GM12878 (cell line): ENCODE measurements at regions not wholly inside any gene's neighbourhood (a gene's known extent, or its start where the extent isn't known, plus 50 kb on each side); places are given as distances from the start of the nearest gene placed in this dataset.

Source experiments
- ATAC-seq: fragments of 200-7000 bp; cut with Tn5 transposase; 3 replicates; pipeline ENCODE4 v1.9.1; 2020; ENCODE audit warnings: mild to moderate bottlenecking, moderate library complexity
- BruUV-seq: library from RNA; stranded (reverse); fragments of 400-500 nt; replicated peaks from 2 replicates; lab custom pipeline; 2021; lab: Mats Ljungman, UMichigan
- CTCF ChIA-PET: fragments of 300-600 bp; sonication (Branson Sonifier 250); formaldehyde crosslinking; extraction: SDS; loops from one replicate; lab custom pipeline; 2021; ENCODE audit warnings: inconsistent platforms; lab: Yijun Ruan, JAX
- POLR2A ChIA-PET: fragments of 350-600 bp; formaldehyde crosslinking; extraction: SDS; loops from one replicate; lab custom pipeline; 2021; ENCODE audit warnings: inconsistent platforms; lab: Charles Lee
- RAD21 ChIA-PET: fragments of 300-600 bp; sonication (Branson Sonifier 250); formaldehyde crosslinking; loops from one replicate; lab custom pipeline; 2023; ENCODE audit warnings: antibody characterized with exemption; ENCODE audit not compliant: unreplicated experiment; lab: Charles Lee
- SMC1A ChIA-PET: fragments of 300-600 bp; sonication (Branson Sonifier 250); formaldehyde crosslinking; loops from one replicate; lab custom pipeline; 2023; ENCODE audit not compliant: unreplicated experiment, uncharacterized antibody; lab: Charles Lee
- DNase-seq: peaks from one replicate; pipeline ENCODE4 v3.0.0-alpha.2; 2011; ENCODE audit warnings: low read depth, low spot score
- FAIRE-seq: peaks from 3 replicates; lab custom pipeline; 2011; peaks lifted over from hg19 to GRCh38; lab: Jason Lieb, UNC
- H2AFZ ChIP-seq: 2 replicates; pipeline ENCODE4 v1.6.0; 2011; ENCODE audit warnings: low read depth, low read length, control low read depth; ENCODE audit not compliant: control insufficient read depth
- H3K27ac ChIP-seq: 2 replicates; pipeline ENCODE4 v1.5.1; 2011; ENCODE audit warnings: control low read depth; ENCODE audit not compliant: control insufficient read depth, insufficient read depth
- H3K27me3 ChIP-seq, 2 experiments: replicated peaks in 1 of 2; 2 replicates each; pipeline versions ENCODE4 v1.6.0 to v1.6.1; 2011; ENCODE audit warnings: low read length in 1 of 2; ENCODE audit not compliant: control insufficient read depth in 2 of 2, insufficient read depth in 2 of 2
- H3K36me3 ChIP-seq, 2 experiments: 2 replicates each; pipeline ENCODE4 v1.5.1; 2011; ENCODE audit warnings: low read length in 1 of 2; ENCODE audit not compliant: control insufficient read depth in 2 of 2, insufficient read depth in 2 of 2
- H3K4me1 ChIP-seq: 2 replicates; pipeline ENCODE4 v1.6.1; 2011; ENCODE audit warnings: mild to moderate bottlenecking, low read length, moderate library complexity, mixed read lengths; ENCODE audit not compliant: control insufficient read depth, insufficient read depth
- H3K4me2 ChIP-seq: 2 replicates; pipeline ENCODE4 v1.6.0; 2011; ENCODE audit warnings: control low read depth; ENCODE audit not compliant: control insufficient read depth, insufficient read depth
- H3K4me3 ChIP-seq: fragments of 200-600 bp; sonication (generic); 2 replicates; pipeline ENCODE4 v1.5.1; 2016
- H3K79me2 ChIP-seq: 2 replicates; pipeline ENCODE4 v1.6.0; 2011; ENCODE audit warnings: low read length; ENCODE audit not compliant: control insufficient read depth, insufficient read depth
- H3K9ac ChIP-seq: 2 replicates; pipeline ENCODE4 v1.8.0; 2011; ENCODE audit warnings: low read length, control low read depth, mixed read lengths; ENCODE audit not compliant: control insufficient read depth, insufficient read depth
- H3K9me3 ChIP-seq: replicated peaks from 3 replicates; pipeline ENCODE4 v1.5.1; 2011; ENCODE audit warnings: mild to moderate bottlenecking, low read length; ENCODE audit not compliant: control insufficient read depth, insufficient read depth
- H4K20me1 ChIP-seq: 2 replicates; pipeline ENCODE4 v1.6.0; 2011; ENCODE audit not compliant: control insufficient read depth, insufficient read depth
- CHD4 ChIP-seq: fragments of 200-600 bp; sonication (generic); IDR thresholded peaks from 2 replicates; pipeline ENCODE4 v1.6.1; 2016; ENCODE audit warnings: mild to moderate bottlenecking
- KDM1A ChIP-seq: fragments of 200-600 bp; sonication (generic); IDR thresholded peaks from 2 replicates; pipeline ENCODE4 v1.6.1; 2016; ENCODE audit warnings: borderline replicate concordance
- NFYA ChIP-seq: IDR thresholded peaks from 2 replicates; pipeline ENCODE4 v1.6.1; 2011; ENCODE audit warnings: low read depth, mild to moderate bottlenecking, low read length, improper control_type of control experiment, borderline replicate concordance
- RAD51 ChIP-seq: fragments of 450-650 bp; IDR thresholded peaks from 2 replicates; pipeline ENCODE4 v1.6.1; 2016; ENCODE audit warnings: moderate library complexity, mild to moderate bottlenecking, inconsistent platforms
- RB1 ChIP-seq: fragments of 450-650 bp; formaldehyde crosslinking; IDR thresholded peaks from 2 replicates; pipeline ENCODE4 v1.6.1; 2017; ENCODE audit warnings: mild to moderate bottlenecking, borderline replicate concordance
- TBL1XR1 ChIP-seq: IDR thresholded peaks from 2 replicates; pipeline ENCODE4 v1.6.1; 2012; ENCODE audit warnings: low read depth, low read length, improper control_type of control experiment
- TCF12 ChIP-seq: IDR thresholded peaks from 2 replicates; pipeline ENCODE4 v1.6.1; 2011; ENCODE audit warnings: low read depth, mild to moderate bottlenecking, low read length
- WGBS: methylation state at CpG from one replicate; pipeline ENCODE4 v1.1.6; 2016; ENCODE audit warnings: low lambda C conversion rate; ENCODE audit not compliant: insufficient replicate concordance, insufficient coverage; ENCODE audit errors: missing lambda C conversion rate; 5-methylcytosine and 5-hydroxymethylcytosine counted together
- in situ Hi-C: fragments of 300-500 bp; cut with MboI; formaldehyde crosslinking; loops from 9 replicates; pipeline ENCODE4 v1.14.3; 2018; ENCODE audit warnings: mixed read lengths
- intact Hi-C: fragments of 100-400 bp; cut with micrococcal nuclease; formaldehyde crosslinking; loops from one replicate; pipeline ENCODE4 v1.14.2; 2022; ENCODE audit not compliant: unreplicated experiment
- TF ChIP-seq, protein P1 (sequence below): IDR thresholded peaks from 2 replicates; pipeline ENCODE4 v1.6.1; 2012; ENCODE audit warnings: improper control_type of control experiment, low read depth, low read length; ENCODE audit not compliant: insufficient replicate concordance
- TF ChIP-seq, protein P2 (sequence below): fragments of 450-650 bp; IDR thresholded peaks from 2 replicates; pipeline ENCODE4 v1.6.1; 2017; ENCODE audit warnings: borderline replicate concordance
- TF ChIP-seq, protein P3 (sequence below): fragments of 450-650 bp; IDR thresholded peaks from 2 replicates; pipeline ENCODE4 v1.6.1; 2014; ENCODE audit warnings: mild to moderate bottlenecking
- TF ChIP-seq, protein P4 (sequence below): fragments of 450-650 bp; IDR thresholded peaks from 2 replicates; pipeline ENCODE4 v1.6.1; 2017; ENCODE audit warnings: mild to moderate bottlenecking, low read depth, inconsistent platforms; ENCODE audit not compliant: poor library complexity, severe bottlenecking
- TF ChIP-seq, protein P5 (sequence below): fragments of 450-650 bp; conservative IDR thresholded peaks from 2 replicates; pipeline ENCODE4 v1.6.1; 2017; ENCODE audit warnings: mild to moderate bottlenecking, moderate library complexity

DNA sequence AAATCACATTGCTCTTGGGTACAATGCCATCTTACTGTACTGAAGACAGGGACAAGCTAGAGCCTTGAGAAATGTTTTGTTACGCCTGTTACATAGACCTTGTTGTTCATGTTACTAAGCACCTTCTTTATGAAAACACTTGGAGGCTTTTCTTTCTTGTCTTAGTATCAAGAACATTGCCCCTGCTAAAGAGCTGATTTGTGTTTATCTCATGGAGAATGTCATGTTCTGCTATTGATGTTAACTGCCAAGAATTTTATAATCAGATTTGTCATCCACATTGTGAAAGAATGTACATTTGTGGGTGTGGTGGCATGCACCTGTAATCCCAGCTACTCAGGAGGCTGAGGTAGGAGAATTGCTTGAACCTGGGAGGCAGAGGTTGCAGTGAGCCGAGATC, 431.3 kb upstream of the MDFIC2 start:
- Histone ChIP-seq H3K4me1 (no peaks in the 10 kb centered on the region), H4K20me1 (no peaks in the 10 kb centered on the region), H3K27me3 (no peaks in the 10 kb centered on the region), H3K27ac (no peak overlapping the region), H3K9ac (no peak overlapping the region), H3K4me2 (no peak overlapping the region), H3K9me3 (no peaks in the 10 kb centered on the region), H3K36me3 (no peaks in the 10 kb centered on the region), H3K79me2 (no peaks in the 10 kb centered on the region), H2AFZ (no peak overlapping the region), H3K4me3 (no peak overlapping the region)
- WGBS: 21% methylated on average over 2 of the region's 2 CpGs
- FAIRE-seq (no peak), ATAC-seq (no peak), DNase-seq (no peak)
- intact Hi-C loops (no loop called here), in situ Hi-C loops (no loop called here)
- ChIA-PET POLR2A (no interaction called here), CTCF (no interaction called here), SMC1A (interaction anchor here (0.9 kb wide), 2 partner anchors 13 to 43 kb away, joined by 3 read pairs; no protein-coding TSS in a partner anchor), RAD21 (no interaction called here)
- BruUV-seq: no TSS peak
- TF ChIP-seq, protein P1, sequence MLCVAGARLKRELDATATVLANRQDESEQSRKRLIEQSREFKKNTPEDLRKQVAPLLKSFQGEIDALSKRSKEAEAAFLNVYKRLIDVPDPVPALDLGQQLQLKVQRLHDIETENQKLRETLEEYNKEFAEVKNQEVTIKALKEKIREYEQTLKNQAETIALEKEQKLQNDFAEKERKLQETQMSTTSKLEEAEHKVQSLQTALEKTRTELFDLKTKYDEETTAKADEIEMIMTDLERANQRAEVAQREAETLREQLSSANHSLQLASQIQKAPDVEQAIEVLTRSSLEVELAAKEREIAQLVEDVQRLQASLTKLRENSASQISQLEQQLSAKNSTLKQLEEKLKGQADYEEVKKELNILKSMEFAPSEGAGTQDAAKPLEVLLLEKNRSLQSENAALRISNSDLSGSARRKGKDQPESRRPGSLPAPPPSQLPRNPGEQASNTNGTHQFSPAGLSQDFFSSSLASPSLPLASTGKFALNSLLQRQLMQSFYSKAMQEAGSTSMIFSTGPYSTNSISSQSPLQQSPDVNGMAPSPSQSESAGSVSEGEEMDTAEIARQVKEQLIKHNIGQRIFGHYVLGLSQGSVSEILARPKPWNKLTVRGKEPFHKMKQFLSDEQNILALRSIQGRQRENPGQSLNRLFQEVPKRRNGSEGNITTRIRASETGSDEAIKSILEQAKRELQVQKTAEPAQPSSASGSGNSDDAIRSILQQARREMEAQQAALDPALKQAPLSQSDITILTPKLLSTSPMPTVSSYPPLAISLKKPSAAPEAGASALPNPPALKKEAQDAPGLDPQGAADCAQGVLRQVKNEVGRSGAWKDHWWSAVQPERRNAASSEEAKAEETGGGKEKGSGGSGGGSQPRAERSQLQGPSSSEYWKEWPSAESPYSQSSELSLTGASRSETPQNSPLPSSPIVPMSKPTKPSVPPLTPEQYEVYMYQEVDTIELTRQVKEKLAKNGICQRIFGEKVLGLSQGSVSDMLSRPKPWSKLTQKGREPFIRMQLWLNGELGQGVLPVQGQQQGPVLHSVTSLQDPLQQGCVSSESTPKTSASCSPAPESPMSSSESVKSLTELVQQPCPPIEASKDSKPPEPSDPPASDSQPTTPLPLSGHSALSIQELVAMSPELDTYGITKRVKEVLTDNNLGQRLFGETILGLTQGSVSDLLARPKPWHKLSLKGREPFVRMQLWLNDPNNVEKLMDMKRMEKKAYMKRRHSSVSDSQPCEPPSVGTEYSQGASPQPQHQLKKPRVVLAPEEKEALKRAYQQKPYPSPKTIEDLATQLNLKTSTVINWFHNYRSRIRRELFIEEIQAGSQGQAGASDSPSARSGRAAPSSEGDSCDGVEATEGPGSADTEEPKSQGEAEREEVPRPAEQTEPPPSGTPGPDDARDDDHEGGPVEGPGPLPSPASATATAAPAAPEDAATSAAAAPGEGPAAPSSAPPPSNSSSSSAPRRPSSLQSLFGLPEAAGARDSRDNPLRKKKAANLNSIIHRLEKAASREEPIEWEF: no peak
- TF ChIP-seq NFYA: no peak
- TF ChIP-seq RB1: no peak
- TF ChIP-seq, protein P2, sequence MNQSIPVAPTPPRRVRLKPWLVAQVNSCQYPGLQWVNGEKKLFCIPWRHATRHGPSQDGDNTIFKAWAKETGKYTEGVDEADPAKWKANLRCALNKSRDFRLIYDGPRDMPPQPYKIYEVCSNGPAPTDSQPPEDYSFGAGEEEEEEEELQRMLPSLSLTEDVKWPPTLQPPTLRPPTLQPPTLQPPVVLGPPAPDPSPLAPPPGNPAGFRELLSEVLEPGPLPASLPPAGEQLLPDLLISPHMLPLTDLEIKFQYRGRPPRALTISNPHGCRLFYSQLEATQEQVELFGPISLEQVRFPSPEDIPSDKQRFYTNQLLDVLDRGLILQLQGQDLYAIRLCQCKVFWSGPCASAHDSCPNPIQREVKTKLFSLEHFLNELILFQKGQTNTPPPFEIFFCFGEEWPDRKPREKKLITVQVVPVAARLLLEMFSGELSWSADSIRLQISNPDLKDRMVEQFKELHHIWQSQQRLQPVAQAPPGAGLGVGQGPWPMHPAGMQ: no peak
- TF ChIP-seq RAD51: no peak
- TF ChIP-seq, protein P3, sequence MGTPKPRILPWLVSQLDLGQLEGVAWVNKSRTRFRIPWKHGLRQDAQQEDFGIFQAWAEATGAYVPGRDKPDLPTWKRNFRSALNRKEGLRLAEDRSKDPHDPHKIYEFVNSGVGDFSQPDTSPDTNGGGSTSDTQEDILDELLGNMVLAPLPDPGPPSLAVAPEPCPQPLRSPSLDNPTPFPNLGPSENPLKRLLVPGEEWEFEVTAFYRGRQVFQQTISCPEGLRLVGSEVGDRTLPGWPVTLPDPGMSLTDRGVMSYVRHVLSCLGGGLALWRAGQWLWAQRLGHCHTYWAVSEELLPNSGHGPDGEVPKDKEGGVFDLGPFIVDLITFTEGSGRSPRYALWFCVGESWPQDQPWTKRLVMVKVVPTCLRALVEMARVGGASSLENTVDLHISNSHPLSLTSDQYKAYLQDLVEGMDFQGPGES: no peak
- no peak for TF ChIP-seq TCF12
- no peak for TF ChIP-seq TBL1XR1
- TF ChIP-seq, protein P4, sequence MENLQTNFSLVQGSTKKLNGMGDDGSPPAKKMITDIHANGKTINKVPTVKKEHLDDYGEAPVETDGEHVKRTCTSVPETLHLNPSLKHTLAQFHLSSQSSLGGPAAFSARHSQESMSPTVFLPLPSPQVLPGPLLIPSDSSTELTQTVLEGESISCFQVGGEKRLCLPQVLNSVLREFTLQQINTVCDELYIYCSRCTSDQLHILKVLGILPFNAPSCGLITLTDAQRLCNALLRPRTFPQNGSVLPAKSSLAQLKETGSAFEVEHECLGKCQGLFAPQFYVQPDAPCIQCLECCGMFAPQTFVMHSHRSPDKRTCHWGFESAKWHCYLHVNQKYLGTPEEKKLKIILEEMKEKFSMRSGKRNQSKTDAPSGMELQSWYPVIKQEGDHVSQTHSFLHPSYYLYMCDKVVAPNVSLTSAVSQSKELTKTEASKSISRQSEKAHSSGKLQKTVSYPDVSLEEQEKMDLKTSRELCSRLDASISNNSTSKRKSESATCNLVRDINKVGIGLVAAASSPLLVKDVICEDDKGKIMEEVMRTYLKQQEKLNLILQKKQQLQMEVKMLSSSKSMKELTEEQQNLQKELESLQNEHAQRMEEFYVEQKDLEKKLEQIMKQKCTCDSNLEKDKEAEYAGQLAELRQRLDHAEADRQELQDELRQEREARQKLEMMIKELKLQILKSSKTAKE: no peak
- no peak for TF ChIP-seq CHD4
- no peak for TF ChIP-seq KDM1A
- TF ChIP-seq, protein P5, sequence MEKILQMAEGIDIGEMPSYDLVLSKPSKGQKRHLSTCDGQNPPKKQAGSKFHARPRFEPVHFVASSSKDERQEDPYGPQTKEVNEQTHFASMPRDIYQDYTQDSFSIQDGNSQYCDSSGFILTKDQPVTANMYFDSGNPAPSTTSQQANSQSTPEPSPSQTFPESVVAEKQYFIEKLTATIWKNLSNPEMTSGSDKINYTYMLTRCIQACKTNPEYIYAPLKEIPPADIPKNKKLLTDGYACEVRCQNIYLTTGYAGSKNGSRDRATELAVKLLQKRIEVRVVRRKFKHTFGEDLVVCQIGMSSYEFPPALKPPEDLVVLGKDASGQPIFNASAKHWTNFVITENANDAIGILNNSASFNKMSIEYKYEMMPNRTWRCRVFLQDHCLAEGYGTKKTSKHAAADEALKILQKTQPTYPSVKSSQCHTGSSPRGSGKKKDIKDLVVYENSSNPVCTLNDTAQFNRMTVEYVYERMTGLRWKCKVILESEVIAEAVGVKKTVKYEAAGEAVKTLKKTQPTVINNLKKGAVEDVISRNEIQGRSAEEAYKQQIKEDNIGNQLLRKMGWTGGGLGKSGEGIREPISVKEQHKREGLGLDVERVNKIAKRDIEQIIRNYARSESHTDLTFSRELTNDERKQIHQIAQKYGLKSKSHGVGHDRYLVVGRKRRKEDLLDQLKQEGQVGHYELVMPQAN: no peak
